HEK293 (cell line): ENCODE measurements at regions not wholly inside any gene's neighbourhood (a gene's known extent, or its start where the extent isn't known, plus 50 kb on each side); places are given as distances from the start of the nearest gene placed in this dataset.

Experiments used
- CTCF ChIA-PET: fragments of 350-600 bp; formaldehyde crosslinking; extraction: SDS; loops from one replicate; lab custom pipeline; 2021; ENCODE audit warnings: antibody characterized with exemption; lab: Yijun Ruan, JAX
- POLR2A ChIA-PET: fragments of 300-600 bp; formaldehyde crosslinking; extraction: SDS; loops from one replicate; lab custom pipeline; 2020; ENCODE audit warnings: antibody characterized with exemption, inconsistent platforms; lab: Yijun Ruan, JAX
- H3K27ac ChIP-seq: fragments of 200-500 bp; sonication (Bioruptor generic); 2 replicates; pipeline ENCODE4 v1.5.1; 2014; ENCODE audit warnings: low read depth, low read length, control low read depth, inconsistent platforms; ENCODE audit errors: extremely low read depth
- H3K36me3 ChIP-seq, 2 experiments: fragments of 200-500 bp in 1 of 2; sonication (Bioruptor generic) in 1 of 2; 1 replicate in 1 of 2; 2 replicates in 1 of 2; pipeline ENCODE4 v1.5.1; 2014 to 2017; ENCODE audit warnings: inconsistent platforms in 2 of 2, low read length in 2 of 2; ENCODE audit not compliant: control insufficient read depth in 2 of 2, insufficient read depth in 1 of 2
- H3K4me1 ChIP-seq: fragments of 200-500 bp; sonication (Bioruptor generic); 2 replicates; pipeline ENCODE4 v1.5.1; 2014; ENCODE audit warnings: mild to moderate bottlenecking, low read length, inconsistent platforms; ENCODE audit not compliant: control insufficient read depth, insufficient read depth
- H3K4me3 ChIP-seq: 2 replicates; pipeline ENCODE4 v1.5.1; 2011; ENCODE audit warnings: low read depth, mild to moderate bottlenecking, control low read depth, low read length, moderate library complexity
- H3K9me3 ChIP-seq: fragments of 200-500 bp; sonication (Bioruptor generic); 2 replicates; pipeline ENCODE4 v1.5.1; 2014; ENCODE audit warnings: low read depth, low read length, inconsistent platforms; ENCODE audit not compliant: control insufficient read depth, insufficient read depth
- INSM2 ChIP-seq: fragments of 450-650 bp; formaldehyde crosslinking; IDR thresholded peaks from 2 replicates; pipeline ENCODE4 v1.5.1; 2016; ENCODE audit warnings: missing biosample characterization, missing genetic modification characterization
- KLF1 ChIP-seq: fragments of 450-650 bp; formaldehyde crosslinking; IDR thresholded peaks from 2 replicates; pipeline ENCODE4 v1.5.1; 2016; ENCODE audit warnings: missing biosample characterization, missing genetic modification characterization
- KLF7 ChIP-seq: fragments of 450-650 bp; formaldehyde crosslinking; IDR thresholded peaks from 2 replicates; pipeline ENCODE4 v1.5.1; 2016; ENCODE audit warnings: missing biosample characterization, missing genetic modification characterization, borderline replicate concordance
- PRDM2 ChIP-seq: fragments of 450-650 bp; formaldehyde crosslinking; IDR thresholded peaks from 2 replicates; pipeline ENCODE4 v1.5.1; 2016; ENCODE audit warnings: missing biosample characterization, missing genetic modification characterization, borderline replicate concordance
- ZBTB48 ChIP-seq: fragments of 450-650 bp; formaldehyde crosslinking; IDR thresholded peaks from 2 replicates; pipeline ENCODE4 v1.5.1; 2016; ENCODE audit warnings: missing biosample characterization, missing genetic modification characterization
- ZFHX2 ChIP-seq: fragments of 450-650 bp; formaldehyde crosslinking; conservative IDR thresholded peaks from 2 replicates; pipeline ENCODE4 v1.5.1; 2016; ENCODE audit warnings: missing biosample characterization, missing genetic modification characterization
- ZFP41 ChIP-seq: fragments of 450-650 bp; formaldehyde crosslinking; IDR thresholded peaks from 2 replicates; pipeline ENCODE4 v1.5.1; 2016; ENCODE audit warnings: missing biosample characterization, missing genetic modification characterization, borderline replicate concordance
- ZNF146 ChIP-seq: fragments of 450-650 bp; formaldehyde crosslinking; IDR thresholded peaks from 2 replicates; pipeline ENCODE4 v1.5.1; 2016; ENCODE audit warnings: missing biosample characterization, missing genetic modification characterization
- ZNF174 ChIP-seq: fragments of 450-650 bp; formaldehyde crosslinking; IDR thresholded peaks from 2 replicates; pipeline ENCODE4 v1.5.0; 2017; ENCODE audit warnings: missing biosample characterization, mild to moderate bottlenecking, missing genetic modification characterization
- ZNF175 ChIP-seq: fragments of 450-650 bp; formaldehyde crosslinking; IDR thresholded peaks from 2 replicates; pipeline ENCODE4 v1.5.1; 2016; ENCODE audit warnings: missing biosample characterization, missing genetic modification characterization
- ZNF18 ChIP-seq: fragments of 450-650 bp; formaldehyde crosslinking; IDR thresholded peaks from 2 replicates; pipeline ENCODE4 v1.5.1; 2016; ENCODE audit warnings: missing biosample characterization, missing genetic modification characterization
- ZNF266 ChIP-seq: fragments of 450-650 bp; formaldehyde crosslinking; IDR thresholded peaks from 2 replicates; pipeline ENCODE4 v1.5.1; 2016; ENCODE audit warnings: missing biosample characterization, missing genetic modification characterization, low read depth
- ZNF274 ChIP-seq, 2 experiments: fragments of 200-500 bp in 1 of 2; fragments of 450-650 bp in 1 of 2; sonication (Bioruptor generic) in 1 of 2; formaldehyde crosslinking in 1 of 2; IDR thresholded peaks; 2 replicates each; pipeline versions ENCODE4 v1.5.1 to v1.6.1; 2014 to 2016; ENCODE audit warnings: borderline replicate concordance in 1 of 2, inconsistent platforms in 1 of 2, low read length in 1 of 2, missing biosample characterization in 1 of 2, missing genetic modification characterization in 1 of 2
- ZNF341 ChIP-seq: fragments of 450-650 bp; formaldehyde crosslinking; IDR thresholded peaks from 2 replicates; pipeline ENCODE4; 2016; ENCODE audit warnings: low read depth, missing biosample characterization, missing genetic modification characterization
- ZNF354C ChIP-seq: fragments of 450-650 bp; formaldehyde crosslinking; IDR thresholded peaks from 2 replicates; pipeline ENCODE4 v1.5.1; 2016; ENCODE audit warnings: missing biosample characterization, missing genetic modification characterization, low read depth, borderline replicate concordance
- ZNF366 ChIP-seq: fragments of 450-650 bp; formaldehyde crosslinking; conservative IDR thresholded peaks from 2 replicates; pipeline ENCODE4 v1.5.1; 2016; ENCODE audit warnings: missing biosample characterization, missing genetic modification characterization
- ZNF549 ChIP-seq: fragments of 450-650 bp; IDR thresholded peaks from 2 replicates; pipeline ENCODE4 v1.5.1; 2018; ENCODE audit warnings: missing biosample characterization, missing genetic modification characterization, mild to moderate bottlenecking, inconsistent platforms, moderate library complexity
- ZNF555 ChIP-seq: fragments of 450-650 bp; formaldehyde crosslinking; conservative IDR thresholded peaks from 2 replicates; pipeline ENCODE4 v1.5.1; 2017; ENCODE audit warnings: missing biosample characterization, mild to moderate bottlenecking, missing genetic modification characterization, inconsistent platforms
- ZNF610 ChIP-seq: fragments of 450-650 bp; formaldehyde crosslinking; IDR thresholded peaks from 2 replicates; pipeline ENCODE4 v1.5.1; 2016; ENCODE audit warnings: missing biosample characterization, missing genetic modification characterization, borderline replicate concordance
- ZNF629 ChIP-seq: fragments of 450-650 bp; formaldehyde crosslinking; IDR thresholded peaks from 2 replicates; pipeline ENCODE4 v1.5.1; 2017; ENCODE audit warnings: missing biosample characterization, missing genetic modification characterization
- ZNF791 ChIP-seq: fragments of 450-650 bp; formaldehyde crosslinking; IDR thresholded peaks from 2 replicates; pipeline ENCODE4 v1.5.1; 2016; ENCODE audit warnings: missing biosample characterization, missing genetic modification characterization
- ZNF830 ChIP-seq: fragments of 450-650 bp; IDR thresholded peaks from 2 replicates; pipeline ENCODE4 v1.5.0; 2018; ENCODE audit warnings: missing biosample characterization, missing genetic modification characterization, low read depth, mild to moderate bottlenecking, moderate library complexity
- ZSCAN18 ChIP-seq: fragments of 450-650 bp; formaldehyde crosslinking; IDR thresholded peaks from 2 replicates; pipeline ENCODE4 v1.5.1; 2016; ENCODE audit warnings: missing biosample characterization, missing genetic modification characterization
- ZSCAN30 ChIP-seq: fragments of 450-650 bp; IDR thresholded peaks from 2 replicates; pipeline ENCODE4 v1.5.1; 2018; ENCODE audit warnings: missing biosample characterization, mild to moderate bottlenecking, missing genetic modification characterization, moderate library complexity

GRCh38 chr9:93379051-93379450 is 72.4 kb upstream of the FAM120A start:
- Histone ChIP-seq H3K36me3 (no peaks in the 10 kb centered on the region), H3K4me3 (no peak overlapping the region), H3K4me1 (no peaks in the 10 kb centered on the region), H3K27ac (no peak overlapping the region), H3K9me3 (no peaks in the 10 kb centered on the region)
- ChIA-PET CTCF (interaction anchor here (0.6 kb wide), 1 partner anchor 656 kb away, joined by 4 read pairs; no protein-coding TSS in a partner anchor), POLR2A (no interaction called here)
- TF ChIP-seq ZNF354C (tag by site-specific recombination) (no peak), ZNF175 (no peak), ZNF146 (no peak), ZBTB48 (tag by site-specific recombination) (no peak), ZNF341 (tag by site-specific recombination) (no peak), ZNF555 (tag by site-specific recombination) (no peak), ZNF366 (tag by site-specific recombination) (no peak), ZNF274 (IDR thresholded peaks at IDR 0.05; ENCODE audit: low read length) (no peak), ZNF274 (tag by site-specific recombination; IDR thresholded peaks at IDR 0.05; ENCODE audit: borderline replicate concordance) (no peak), ZNF174 (tag by site-specific recombination) (no peak)

- POLR2A ChIA-PET = no interaction called here
- Histone ChIP-seq H3K4me3 (no peak overlapping the region), H3K4me1 (no peaks in the 10 kb centered on the region), H3K27ac (no peak overlapping the region), H3K36me3 (no peaks in the 10 kb centered on the region), H3K9me3 (no peaks in the 10 kb centered on the region)
- CTCF ChIA-PET = interaction anchor here (0.8 to 0.9 kb wide), 2 partner anchors 18 to 207 kb away, joined by 4 to 5 read pairs; no protein-coding TSS in a partner anchor
- TF ChIP-seq ZNF629 (tag by site-specific recombination) (no peak), ZNF610 (tag by site-specific recombination) (no peak), ZNF791 (tag by site-specific recombination) (no peak), ZNF266 (tag by site-specific recombination) (no peak), KLF7 (no peak), INSM2 (tag by site-specific recombination) (no peak), ZFP41 (no peak), PRDM2 (tag by site-specific recombination) (no peak), ZSCAN18 (tag by site-specific recombination) (no peak), ZNF18 (no peak), KLF1 (no peak), ZNF354C (tag by site-specific recombination) (no peak), ZNF830 (tag by site-specific recombination) (no peak), ZSCAN30 (tag by site-specific recombination) (no peak), ZFHX2 (tag by site-specific recombination) (no peak), ZNF549 (tag by site-specific recombination) (no peak)
Measured at GRCh38 chr9:93380410-93381060, 71.0 kb upstream of the FAM120A start.
